GM12892 (cell line): ENCODE measurements at regions not wholly inside any gene's neighbourhood (a gene's known extent, or its start where the extent isn't known, plus 50 kb on each side); places are given as distances from the start of the nearest gene placed in this dataset.
A peak's percentile ranks its signal among the peaks of the same experiment; 100 is the strongest.

Experiments
- DNase-seq: peaks from one replicate; pipeline ENCODE4 v3.0.0; 2011; ENCODE audit not compliant: insufficient read length
- FAIRE-seq: peaks from 2 replicates; lab custom pipeline; 2011; peaks lifted over from hg19 to GRCh38; lab: Jason Lieb, UNC
- POLR2A ChIP-seq: IDR thresholded peaks from 2 replicates; pipeline ENCODE4 v1.6.1; 2011; ENCODE audit warnings: low read depth, low read length, control low read depth
- POLR2AphosphoS5 ChIP-seq: IDR thresholded peaks from 2 replicates; pipeline ENCODE4 v1.6.1; 2011; ENCODE audit warnings: low read depth, low read length, control low read depth
- TAF1 ChIP-seq: IDR thresholded peaks from 2 replicates; pipeline ENCODE4 v1.6.1; 2011; ENCODE audit warnings: low read depth, mild to moderate bottlenecking, control low read depth, low read length, borderline replicate concordance

- no peak for FAIRE-seq
- no peak for DNase-seq
- TF ChIP-seq POLR2A: no peak
- TF ChIP-seq TAF1: no peak
- TF ChIP-seq POLR2AphosphoS5: no peak
Observed at GRCh38 chr3:23111286-23111685, 91.8 kb upstream of the UBE2E2 start.

GRCh38 chr3:23111797-23112196 is 91.3 kb upstream of the UBE2E2 start:
- FAIRE-seq (no peak), DNase-seq (no peak)
- TF ChIP-seq TAF1 (no peak), POLR2AphosphoS5 (no peak), POLR2A (no peak)

- FAIRE-seq (no peak), DNase-seq (no peak)
- TF ChIP-seq POLR2AphosphoS5 (no peak), POLR2A (no peak), TAF1 (no peak)
Observed at GRCh38 chr3:23112491-23112890, 90.6 kb upstream of the UBE2E2 start.

- FAIRE-seq (no peak), DNase-seq (no peak)
- no peak for TF ChIP-seq POLR2AphosphoS5
- no peak for TF ChIP-seq POLR2A
- TF ChIP-seq TAF1: no peak
Observed at GRCh38 chr3:23113455-23114171, 89.5 kb upstream of the UBE2E2 start.

- DNase-seq: no peak
- TF ChIP-seq POLR2A (no peak), TAF1 (no peak), POLR2AphosphoS5 (no peak)
- FAIRE-seq: no peak
Observed at GRCh38 chr3:23114432-23114831, 88.7 kb upstream of the UBE2E2 start.

GRCh38 chr3:23115171-23115877 is 87.8 kb upstream of the UBE2E2 start:
- TF ChIP-seq TAF1: no peak
- TF ChIP-seq POLR2A: no peak
- no peak for TF ChIP-seq POLR2AphosphoS5
- DNase-seq (no peak), FAIRE-seq (peak; percentile 38)

- DNase-seq: no peak
- FAIRE-seq: no peak
- no peak for TF ChIP-seq POLR2A
- TF ChIP-seq TAF1: no peak
- TF ChIP-seq POLR2AphosphoS5: no peak
Observed at GRCh38 chr3:23116081-23116837, 86.9 kb upstream of the UBE2E2 start.

GRCh38 chr3:23117856-23118255 is 85.3 kb upstream of the UBE2E2 start:
- TF ChIP-seq POLR2A: no peak
- no peak for TF ChIP-seq POLR2AphosphoS5
- TF ChIP-seq TAF1: no peak
- FAIRE-seq (no peak), DNase-seq (no peak)

GRCh38 chr3:23127196-23127595 is 75.9 kb upstream of the UBE2E2 start:
- DNase-seq (no peak), FAIRE-seq (no peak)
- no peak for TF ChIP-seq POLR2AphosphoS5
- no peak for TF ChIP-seq TAF1
- no peak for TF ChIP-seq POLR2A

GRCh38 chr3:23128655-23129054 is 74.5 kb upstream of the UBE2E2 start:
- no peak for TF ChIP-seq POLR2AphosphoS5
- no peak for TF ChIP-seq POLR2A
- no peak for TF ChIP-seq TAF1
- DNase-seq (no peak), FAIRE-seq (no peak)

GRCh38 chr3:23129117-23129516 is 74.0 kb upstream of the UBE2E2 start:
- FAIRE-seq: no peak
- no peak for TF ChIP-seq POLR2AphosphoS5
- no peak for DNase-seq

- TF ChIP-seq TAF1: no peak
- no peak for TF ChIP-seq POLR2AphosphoS5
- no peak for TF ChIP-seq POLR2A
- no peak for DNase-seq
- FAIRE-seq: peak; percentile 73
Observed at GRCh38 chr3:23129817-23130216, 73.3 kb upstream of the UBE2E2 start.

- DNase-seq (no peak), FAIRE-seq (no peak)
- no peak for TF ChIP-seq POLR2AphosphoS5
- no peak for TF ChIP-seq TAF1
- TF ChIP-seq POLR2A: no peak
Observed at GRCh38 chr3:23130406-23130805, 72.7 kb upstream of the UBE2E2 start.
